PC-9 (cell line): ENCODE measurements at regions not wholly inside any gene's neighbourhood (a gene's known extent, or its start where the extent isn't known, plus 50 kb on each side); places are given as distances from the start of the nearest gene placed in this dataset.

ENCODE experiments used
- EZH2 ChIP-seq: fragments of 200-600 bp; sonication (generic); IDR thresholded peaks from 2 replicates; pipeline ENCODE4 v1.8.0; 2017; ENCODE audit warnings: antibody characterized with exemption, low read depth
- TF ChIP-seq, protein P1 (sequence below): fragments of 200-600 bp; sonication (generic); conservative IDR thresholded peaks from 2 replicates; pipeline ENCODE4 v1.6.1; 2017; ENCODE audit warnings: mixed run types, antibody characterized with exemption, mild to moderate bottlenecking, moderate library complexity

DNA sequence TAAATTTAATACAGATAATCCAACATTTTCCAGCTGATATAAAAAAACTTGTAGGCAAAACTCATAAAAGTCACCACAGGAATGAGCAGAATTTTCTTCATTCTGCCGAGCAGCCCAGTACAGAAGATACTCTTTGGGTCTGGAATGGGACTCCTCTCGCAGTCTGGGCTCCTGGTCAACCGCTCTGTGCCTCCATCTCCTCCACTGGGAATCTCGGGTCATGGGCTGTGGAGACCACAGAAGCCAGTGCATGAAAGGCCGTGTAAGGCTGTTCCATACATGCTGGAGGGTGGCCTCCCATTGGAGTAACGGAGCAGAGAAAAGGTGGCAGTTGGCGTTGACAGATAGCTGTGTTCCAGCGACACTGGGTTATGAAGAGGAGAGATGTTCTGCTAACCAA is 616.4 kb upstream of the MGMT start:
- TF ChIP-seq, protein P1, sequence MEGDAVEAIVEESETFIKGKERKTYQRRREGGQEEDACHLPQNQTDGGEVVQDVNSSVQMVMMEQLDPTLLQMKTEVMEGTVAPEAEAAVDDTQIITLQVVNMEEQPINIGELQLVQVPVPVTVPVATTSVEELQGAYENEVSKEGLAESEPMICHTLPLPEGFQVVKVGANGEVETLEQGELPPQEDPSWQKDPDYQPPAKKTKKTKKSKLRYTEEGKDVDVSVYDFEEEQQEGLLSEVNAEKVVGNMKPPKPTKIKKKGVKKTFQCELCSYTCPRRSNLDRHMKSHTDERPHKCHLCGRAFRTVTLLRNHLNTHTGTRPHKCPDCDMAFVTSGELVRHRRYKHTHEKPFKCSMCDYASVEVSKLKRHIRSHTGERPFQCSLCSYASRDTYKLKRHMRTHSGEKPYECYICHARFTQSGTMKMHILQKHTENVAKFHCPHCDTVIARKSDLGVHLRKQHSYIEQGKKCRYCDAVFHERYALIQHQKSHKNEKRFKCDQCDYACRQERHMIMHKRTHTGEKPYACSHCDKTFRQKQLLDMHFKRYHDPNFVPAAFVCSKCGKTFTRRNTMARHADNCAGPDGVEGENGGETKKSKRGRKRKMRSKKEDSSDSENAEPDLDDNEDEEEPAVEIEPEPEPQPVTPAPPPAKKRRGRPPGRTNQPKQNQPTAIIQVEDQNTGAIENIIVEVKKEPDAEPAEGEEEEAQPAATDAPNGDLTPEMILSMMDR, result no peak
- no peak for TF ChIP-seq EZH2
